HL-60 (cell line): ENCODE measurements at regions not wholly inside any gene's neighbourhood (a gene's known extent, or its start where the extent isn't known, plus 50 kb on each side); places are given as distances from the start of the nearest gene placed in this dataset.

Experiments
- CTCF ChIP-seq: IDR thresholded peaks from one replicate; pipeline ENCODE4 v1.5.1; 2011; ENCODE audit warnings: low read length, control low read depth, inconsistent platforms; ENCODE audit not compliant: insufficient read depth
- GABPA ChIP-seq: IDR thresholded peaks from 2 replicates; pipeline ENCODE4 v1.6.1; 2012; ENCODE audit warnings: low read depth
- POLR2AphosphoS5 ChIP-seq: IDR thresholded peaks from 2 replicates; pipeline ENCODE4 v1.6.1; 2012; ENCODE audit warnings: low read depth
- REST ChIP-seq: IDR thresholded peaks from 2 replicates; pipeline ENCODE4 v1.6.1; 2012; ENCODE audit warnings: low read depth; ENCODE audit not compliant: insufficient replicate concordance
- SPI1 ChIP-seq: IDR thresholded peaks from 2 replicates; pipeline ENCODE4 v1.6.1; 2012; ENCODE audit warnings: low read depth, mild to moderate bottlenecking, borderline replicate concordance

GRCh38 chr1:58003988-58004387 is 542.5 kb downstream of the OMA1 start:
- TF ChIP-seq CTCF (no peak), POLR2AphosphoS5 (no peak), SPI1 (no peak), GABPA (no peak), REST (no peak)
